Smooth muscle cell (in vitro differentiated cells): ENCODE measurements at regions not wholly inside any gene's neighbourhood (a gene's known extent, or its start where the extent isn't known, plus 50 kb on each side); places are given as distances from the start of the nearest gene placed in this dataset.

Experiments
- DNase-seq: peaks from one replicate; lab custom pipeline; 2025; ENCODE audit not compliant: unreplicated experiment; lab: John Stamatoyannopoulos, UW
- H2AFZ ChIP-seq: fragments of 200-600 bp; sonication (generic); 2 replicates; pipeline ENCODE4 v1.6.0; 2016; ENCODE audit warnings: antibody characterized with exemption, low read depth, mild to moderate bottlenecking
- H3F3A ChIP-seq: fragments of 200-600 bp; sonication (generic); 2 replicates; pipeline ENCODE4 v1.6.0; 2017; ENCODE audit warnings: antibody characterized with exemption, low read depth
- H3K27ac ChIP-seq: fragments of 200-600 bp; sonication (generic); 2 replicates; pipeline ENCODE4 v1.5.1; 2016; ENCODE audit warnings: low read depth, mild to moderate bottlenecking
- H3K27me3 ChIP-seq: fragments of 200-600 bp; sonication (generic); 2 replicates; pipeline ENCODE4 v1.6.1; 2016; ENCODE audit warnings: low read depth, mild to moderate bottlenecking
- H3K36me3 ChIP-seq: fragments of 200-600 bp; sonication (generic); 2 replicates; pipeline ENCODE4 v1.5.1; 2016; ENCODE audit warnings: low read depth
- H3K4me1 ChIP-seq: fragments of 200-600 bp; sonication (generic); 2 replicates; pipeline ENCODE4 v1.5.1; 2016; ENCODE audit warnings: low read depth
- H3K4me2 ChIP-seq: fragments of 200-600 bp; sonication (generic); 2 replicates; pipeline ENCODE4 v1.6.0; 2016; ENCODE audit warnings: mild to moderate bottlenecking
- H3K4me3 ChIP-seq: fragments of 200-600 bp; sonication (generic); 2 replicates; pipeline ENCODE4 v1.5.1; 2016; ENCODE audit warnings: mild to moderate bottlenecking
- H3K79me2 ChIP-seq: fragments of 200-600 bp; sonication (generic); 2 replicates; pipeline ENCODE4 v1.6.0; 2016; ENCODE audit warnings: low read depth, mild to moderate bottlenecking
- H3K9ac ChIP-seq: fragments of 200-600 bp; sonication (generic); 2 replicates; pipeline ENCODE4 v1.6.0; 2016; ENCODE audit warnings: low read depth
- H3K9me3 ChIP-seq: fragments of 200-600 bp; sonication (generic); replicated peaks from 2 replicates; pipeline ENCODE4 v1.5.1; 2016; ENCODE audit warnings: low read depth
- H4K20me1 ChIP-seq: fragments of 200-600 bp; sonication (generic); 2 replicates; pipeline ENCODE4 v1.6.0; 2016; ENCODE audit warnings: low read depth
- WGBS: methylation state at CpG from one replicate; pipeline ENCODE4 v1.1.7; 2016; ENCODE audit warnings: low lambda C conversion rate; 5-methylcytosine and 5-hydroxymethylcytosine counted together
- TF ChIP-seq, protein P1 (sequence below): fragments of 200-600 bp; sonication (generic); IDR thresholded peaks from 2 replicates; pipeline ENCODE4 v1.5.1; 2017; ENCODE audit warnings: borderline replicate concordance, mild to moderate bottlenecking, antibody characterized with exemption; ENCODE audit not compliant: insufficient read depth, poor library complexity, severe bottlenecking

DNA sequence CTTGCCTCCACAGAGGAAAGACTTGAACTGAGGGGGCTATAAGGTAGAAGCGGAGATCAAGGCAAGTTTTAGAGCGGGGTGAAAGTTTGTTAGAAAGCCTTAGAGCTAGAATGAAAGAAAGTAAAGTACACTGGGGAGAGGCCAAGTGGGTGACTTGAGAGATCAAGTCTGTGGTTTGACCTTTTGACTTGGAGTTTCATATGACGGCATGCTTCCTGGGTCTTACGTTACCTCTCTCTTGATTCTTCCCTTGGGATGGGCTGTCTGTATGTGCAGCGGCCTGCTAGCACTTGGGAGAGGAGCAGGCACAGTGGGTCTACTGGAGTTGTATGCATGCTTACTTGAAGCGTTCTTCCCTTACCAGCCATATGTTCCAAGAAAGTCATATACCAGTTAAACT, 1768.5 kb downstream of the PCDH9 start:
- Histone ChIP-seq H4K20me1 (no peaks in the 10 kb centered on the region), H3K4me3 (no peak overlapping the region), H3K4me2 (no peak overlapping the region), H3F3A (no peaks in the 10 kb centered on the region), H3K4me1 (no peaks in the 10 kb centered on the region), H2AFZ (no peak overlapping the region), H3K27me3 (no peaks in the 10 kb centered on the region), H3K27ac (no peak overlapping the region), H3K9me3 (no peaks in the 10 kb centered on the region), H3K79me2 (no peaks in the 10 kb centered on the region), H3K36me3 (no peaks in the 10 kb centered on the region), H3K9ac (no peak overlapping the region)
- no peak for DNase-seq
- TF ChIP-seq, protein P1, sequence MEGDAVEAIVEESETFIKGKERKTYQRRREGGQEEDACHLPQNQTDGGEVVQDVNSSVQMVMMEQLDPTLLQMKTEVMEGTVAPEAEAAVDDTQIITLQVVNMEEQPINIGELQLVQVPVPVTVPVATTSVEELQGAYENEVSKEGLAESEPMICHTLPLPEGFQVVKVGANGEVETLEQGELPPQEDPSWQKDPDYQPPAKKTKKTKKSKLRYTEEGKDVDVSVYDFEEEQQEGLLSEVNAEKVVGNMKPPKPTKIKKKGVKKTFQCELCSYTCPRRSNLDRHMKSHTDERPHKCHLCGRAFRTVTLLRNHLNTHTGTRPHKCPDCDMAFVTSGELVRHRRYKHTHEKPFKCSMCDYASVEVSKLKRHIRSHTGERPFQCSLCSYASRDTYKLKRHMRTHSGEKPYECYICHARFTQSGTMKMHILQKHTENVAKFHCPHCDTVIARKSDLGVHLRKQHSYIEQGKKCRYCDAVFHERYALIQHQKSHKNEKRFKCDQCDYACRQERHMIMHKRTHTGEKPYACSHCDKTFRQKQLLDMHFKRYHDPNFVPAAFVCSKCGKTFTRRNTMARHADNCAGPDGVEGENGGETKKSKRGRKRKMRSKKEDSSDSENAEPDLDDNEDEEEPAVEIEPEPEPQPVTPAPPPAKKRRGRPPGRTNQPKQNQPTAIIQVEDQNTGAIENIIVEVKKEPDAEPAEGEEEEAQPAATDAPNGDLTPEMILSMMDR, result no peak
- 83% methylated on average over 6 of the region's 6 CpGs for WGBS

DNA sequence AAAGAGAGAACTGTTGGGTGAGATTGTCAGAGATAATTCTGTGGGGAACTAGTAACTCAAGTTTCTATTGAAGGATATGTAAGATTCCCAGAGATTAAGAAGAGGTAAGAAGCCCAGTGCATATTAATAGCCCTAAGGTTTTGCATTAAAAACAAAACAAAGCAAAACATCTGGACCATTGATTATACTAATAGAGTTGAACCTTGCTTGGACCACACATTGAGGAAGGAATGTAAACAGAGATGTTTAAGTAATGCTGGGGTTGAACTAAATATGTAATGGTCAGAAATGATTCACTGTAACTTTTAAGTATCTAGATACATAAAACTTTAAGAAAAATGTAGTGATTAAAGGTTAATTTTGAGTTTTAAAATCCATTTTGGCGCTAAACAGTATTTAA, 1770.0 kb downstream of the PCDH9 start:
- DNase-seq, result no peak
- no peak overlapping the region for H3K27ac ChIP-seq

DNA sequence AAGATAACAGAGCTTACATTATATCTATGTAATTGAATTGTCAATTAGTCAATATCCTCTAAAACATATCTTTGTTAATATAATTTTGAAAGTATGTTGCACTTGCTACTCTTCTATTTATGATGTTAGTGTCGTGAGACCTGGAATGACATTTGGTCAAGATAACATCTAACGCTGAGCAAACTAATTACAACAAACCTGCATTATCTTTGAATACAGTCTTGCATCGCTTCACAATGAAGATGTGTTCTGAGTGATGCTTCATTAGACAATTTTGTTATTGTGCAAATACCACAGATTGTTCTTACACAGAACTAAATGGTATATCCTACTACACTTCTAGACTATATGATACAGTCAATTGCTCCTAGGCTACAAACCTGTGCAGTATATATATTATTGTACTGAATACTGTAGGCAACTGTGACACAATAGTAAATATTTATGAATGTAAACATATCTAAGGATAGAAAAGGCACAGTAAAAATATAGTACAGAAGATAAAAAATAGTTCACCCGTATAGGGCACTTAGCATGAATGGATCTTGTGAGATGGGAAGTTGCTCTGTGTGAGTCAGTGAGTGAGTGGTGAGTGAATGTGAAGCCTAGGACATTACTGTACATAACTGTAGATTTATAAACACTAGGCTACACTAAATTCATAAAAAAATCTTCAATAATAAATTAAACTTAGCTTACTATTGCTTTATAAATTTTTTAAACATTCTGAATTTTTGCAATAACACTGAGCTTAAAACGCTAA, 1773.8 kb downstream of the PCDH9 start:
- no peaks in the 10 kb centered on the region for H4K20me1 ChIP-seq
- TF ChIP-seq, protein P1, result no peak
- no peak overlapping the region for H3K27ac ChIP-seq
- H3K4me2 ChIP-seq, result no peak overlapping the region
- no peak for DNase-seq
- H3K36me3 ChIP-seq, result no peaks in the 10 kb centered on the region
- no peaks in the 10 kb centered on the region for H3K9me3 ChIP-seq
- H3K4me1 ChIP-seq, result no peaks in the 10 kb centered on the region
- H3K4me3 ChIP-seq, result no peak overlapping the region
- H3F3A ChIP-seq, result no peaks in the 10 kb centered on the region
- H3K79me2 ChIP-seq, result no peaks in the 10 kb centered on the region
- H3K9ac ChIP-seq, result no peak overlapping the region
- 80% methylated on average over 5 of the region's 5 CpGs for WGBS
- no peaks in the 10 kb centered on the region for H3K27me3 ChIP-seq
- H2AFZ ChIP-seq, result no peak overlapping the region

More for the DNA sequence above, 1770.0 kb downstream of the PCDH9 start:
- Histone ChIP-seq H3K9ac (no peak overlapping the region), H3K4me2 (no peak overlapping the region), H2AFZ (no peak overlapping the region), H3K36me3 (no peaks in the 10 kb centered on the region), H3F3A (no peaks in the 10 kb centered on the region), H3K79me2 (no peaks in the 10 kb centered on the region), H3K9me3 (no peaks in the 10 kb centered on the region), H3K4me1 (no peaks in the 10 kb centered on the region), H3K4me3 (no peak overlapping the region), H4K20me1 (no peaks in the 10 kb centered on the region), H3K27me3 (no peaks in the 10 kb centered on the region)
- TF ChIP-seq, protein P1, result no peak
- WGBS, result 97% methylated on average over 1 of the region's 1 CpG

DNA sequence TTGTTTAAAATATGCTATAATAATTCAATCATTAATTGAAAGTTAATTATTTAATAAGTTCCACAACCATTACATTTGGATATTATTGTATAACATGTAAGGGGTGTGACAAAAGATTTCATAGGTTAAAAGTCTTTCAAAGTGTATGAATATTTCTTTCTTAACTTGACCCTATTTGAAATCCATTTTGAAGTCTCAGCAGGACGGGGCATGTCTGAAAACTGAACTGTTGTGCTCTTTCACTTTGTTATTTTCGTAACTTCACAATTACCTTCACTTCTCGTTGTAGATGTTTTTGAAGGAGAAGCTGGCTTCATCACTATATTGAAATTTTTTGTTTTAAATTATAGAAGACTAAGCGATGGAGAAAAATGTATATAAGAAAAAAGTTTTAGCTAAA, 1775.7 kb downstream of the PCDH9 start:
- Histone ChIP-seq H3K4me3 (no peak overlapping the region), H3F3A (no peaks in the 10 kb centered on the region), H3K4me1 (no peaks in the 10 kb centered on the region), H4K20me1 (no peaks in the 10 kb centered on the region), H3K27ac (no peak overlapping the region), H2AFZ (no peak overlapping the region), H3K36me3 (no peaks in the 10 kb centered on the region), H3K27me3 (no peaks in the 10 kb centered on the region), H3K9ac (no peak overlapping the region), H3K4me2 (no peak overlapping the region), H3K9me3 (no peaks in the 10 kb centered on the region), H3K79me2 (no peaks in the 10 kb centered on the region)
- DNase-seq, result no peak
- TF ChIP-seq, protein P1, result no peak
- 84% methylated on average over 4 of the region's 4 CpGs for WGBS
